ENCODE measurements at regions not wholly inside any gene's neighbourhood (a gene's known extent, or its start where the extent isn't known, plus 50 kb on each side); places are given as distances from the start of the nearest gene placed in this dataset.
"Not testable (repeated sequence)": the region's sequence is repeated elsewhere in the genome, so short reads cannot be mapped to it uniquely, and the experiment has no call there.

DNA sequence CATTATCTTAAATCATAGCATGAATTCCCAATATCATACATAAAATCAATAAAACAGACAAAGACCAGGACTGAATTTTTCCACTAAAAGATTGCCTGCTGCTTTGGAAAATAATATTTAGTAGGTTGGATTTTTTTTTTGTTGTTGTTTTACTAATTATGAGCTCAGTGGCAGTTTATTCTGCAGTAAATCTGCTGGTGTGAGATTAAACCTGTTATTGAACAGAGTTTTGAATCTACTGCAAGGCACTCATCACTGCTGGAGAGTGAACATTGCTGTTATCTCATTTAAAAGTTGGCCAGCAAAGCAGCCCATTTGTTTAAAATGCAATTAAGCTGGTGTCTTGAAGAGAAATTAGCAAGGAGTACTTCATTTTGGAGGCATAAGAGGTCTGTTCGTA is 986.1 kb downstream of the ADGRL2 start:
- no peaks in the 10 kb centered on the region for H3K4me1 ChIP-seq (ENCODE audit: low read depth)

DNA sequence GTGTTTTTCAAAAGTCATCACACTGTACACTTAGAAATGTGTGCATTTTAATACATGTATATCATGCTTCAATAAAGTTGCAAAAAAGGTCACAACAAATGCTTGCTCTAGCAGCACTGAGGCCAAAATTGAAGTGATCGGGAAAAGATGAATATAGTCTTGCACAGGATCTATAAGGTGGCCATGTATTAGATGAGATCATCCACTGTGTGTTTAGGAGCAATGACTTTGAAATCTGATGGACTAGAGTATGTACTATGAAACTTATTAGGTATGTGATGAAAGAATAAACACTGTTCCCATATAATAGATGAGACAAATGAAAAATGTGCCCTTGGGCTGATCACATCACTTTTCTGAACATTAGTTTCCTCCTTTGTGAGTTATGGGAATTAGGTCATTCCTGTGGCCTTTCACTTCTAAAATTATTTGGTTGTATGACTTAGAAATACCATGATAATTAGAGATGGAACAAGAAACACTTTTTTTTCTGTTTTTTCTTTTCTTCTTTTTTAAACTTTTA is 984.6 kb downstream of the ADGRL2 start:
- Histone ChIP-seq H3K36me3 (no peaks in the 10 kb centered on the region), H3K27ac (no peak overlapping the region), H3K27me3 (no peaks in the 10 kb centered on the region), H3K9me3 (ENCODE audit: low read depth) (no peaks in the 10 kb centered on the region), H3K4me3 (no peak overlapping the region), H3K4me1 (ENCODE audit: low read depth) (no peaks in the 10 kb centered on the region)
- TF ChIP-seq, protein P1, sequence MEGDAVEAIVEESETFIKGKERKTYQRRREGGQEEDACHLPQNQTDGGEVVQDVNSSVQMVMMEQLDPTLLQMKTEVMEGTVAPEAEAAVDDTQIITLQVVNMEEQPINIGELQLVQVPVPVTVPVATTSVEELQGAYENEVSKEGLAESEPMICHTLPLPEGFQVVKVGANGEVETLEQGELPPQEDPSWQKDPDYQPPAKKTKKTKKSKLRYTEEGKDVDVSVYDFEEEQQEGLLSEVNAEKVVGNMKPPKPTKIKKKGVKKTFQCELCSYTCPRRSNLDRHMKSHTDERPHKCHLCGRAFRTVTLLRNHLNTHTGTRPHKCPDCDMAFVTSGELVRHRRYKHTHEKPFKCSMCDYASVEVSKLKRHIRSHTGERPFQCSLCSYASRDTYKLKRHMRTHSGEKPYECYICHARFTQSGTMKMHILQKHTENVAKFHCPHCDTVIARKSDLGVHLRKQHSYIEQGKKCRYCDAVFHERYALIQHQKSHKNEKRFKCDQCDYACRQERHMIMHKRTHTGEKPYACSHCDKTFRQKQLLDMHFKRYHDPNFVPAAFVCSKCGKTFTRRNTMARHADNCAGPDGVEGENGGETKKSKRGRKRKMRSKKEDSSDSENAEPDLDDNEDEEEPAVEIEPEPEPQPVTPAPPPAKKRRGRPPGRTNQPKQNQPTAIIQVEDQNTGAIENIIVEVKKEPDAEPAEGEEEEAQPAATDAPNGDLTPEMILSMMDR (IDR thresholded peaks at IDR 0.05; ENCODE audit: low read depth, low read length) = no peak
- DNase-seq (ENCODE audit: low read depth in 1 of 2, low spot score in 1 of 2) = no peak

More for the DNA sequence above, 986.1 kb downstream of the ADGRL2 start:
- Histone ChIP-seq H3K27ac (no peak overlapping the region), H3K36me3 (no peaks in the 10 kb centered on the region), H3K4me3 (no peak overlapping the region), H3K9me3 (ENCODE audit: low read depth) (no peaks in the 10 kb centered on the region), H3K27me3 (no peaks in the 10 kb centered on the region)
- TF ChIP-seq, protein P1 (IDR thresholded peaks at IDR 0.05; ENCODE audit: low read depth, low read length) = no peak
- no peak for DNase-seq (ENCODE audit: low read depth in 1 of 2, low spot score in 1 of 2)

DNA sequence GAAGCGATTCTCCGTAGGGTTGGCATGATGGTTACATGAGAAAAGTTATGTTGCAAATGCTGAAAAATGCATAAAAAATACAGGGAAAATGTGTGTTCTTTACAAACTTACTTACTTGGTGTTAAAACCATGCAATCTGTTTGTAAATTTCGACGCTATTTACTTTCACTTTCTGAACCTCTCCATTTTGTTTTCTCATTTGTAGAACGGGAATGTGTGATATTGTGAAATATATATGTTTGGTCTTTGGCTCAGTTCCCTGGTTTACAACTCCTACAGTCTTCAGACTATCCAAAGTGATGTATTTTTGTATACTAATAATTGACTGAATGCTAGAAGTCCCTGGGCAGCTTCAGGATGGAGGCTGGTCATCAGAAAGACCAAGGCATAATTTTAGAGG is 982.3 kb downstream of the ADGRL2 start:
- Histone ChIP-seq H3K4me3 (no peak overlapping the region), H3K36me3 (no peaks in the 10 kb centered on the region), H3K4me1 (ENCODE audit: low read depth) (no peaks in the 10 kb centered on the region), H3K27ac (no peak overlapping the region), H3K9me3 (ENCODE audit: low read depth) (no peaks in the 10 kb centered on the region), H3K27me3 (no peaks in the 10 kb centered on the region)
- DNase-seq (ENCODE audit: low read depth in 1 of 2, low spot score in 1 of 2) = peak in 1 of 2 donors; percentile 2
- TF ChIP-seq, protein P1 (IDR thresholded peaks at IDR 0.05; ENCODE audit: low read depth, low read length) = no peak

DNA sequence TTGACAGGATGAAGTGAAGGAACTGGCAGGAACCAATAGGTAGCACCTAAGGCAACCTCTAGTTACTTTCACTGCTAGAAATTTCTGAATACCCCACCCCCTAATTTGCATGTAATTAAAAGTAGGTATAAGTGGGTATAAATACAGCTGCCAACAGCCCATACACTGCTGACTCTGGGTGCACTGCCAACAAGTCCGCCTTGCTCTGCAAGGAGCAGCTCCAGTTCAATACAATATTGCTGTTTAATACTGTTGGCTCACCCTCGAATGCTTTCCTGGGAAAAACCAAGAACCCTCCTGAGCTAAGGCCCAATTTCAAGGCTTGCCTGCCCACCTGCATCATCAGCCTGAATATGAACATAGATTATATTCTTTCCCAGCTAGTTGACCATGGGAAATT is 981.9 kb downstream of the ADGRL2 start:
- H3K9me3 ChIP-seq (ENCODE audit: low read depth) = no peaks in the 10 kb centered on the region
- TF ChIP-seq, protein P1 (IDR thresholded peaks at IDR 0.05; ENCODE audit: low read depth, low read length) = no peak
- H3K4me3 ChIP-seq = no peak overlapping the region
- DNase-seq (ENCODE audit: low read depth in 1 of 2, low spot score in 1 of 2) = no peak
- no peaks in the 10 kb centered on the region for H3K4me1 ChIP-seq (ENCODE audit: low read depth)
- no peaks in the 10 kb centered on the region for H3K27me3 ChIP-seq
- no peaks in the 10 kb centered on the region for H3K36me3 ChIP-seq
- no peak overlapping the region for H3K27ac ChIP-seq

DNA sequence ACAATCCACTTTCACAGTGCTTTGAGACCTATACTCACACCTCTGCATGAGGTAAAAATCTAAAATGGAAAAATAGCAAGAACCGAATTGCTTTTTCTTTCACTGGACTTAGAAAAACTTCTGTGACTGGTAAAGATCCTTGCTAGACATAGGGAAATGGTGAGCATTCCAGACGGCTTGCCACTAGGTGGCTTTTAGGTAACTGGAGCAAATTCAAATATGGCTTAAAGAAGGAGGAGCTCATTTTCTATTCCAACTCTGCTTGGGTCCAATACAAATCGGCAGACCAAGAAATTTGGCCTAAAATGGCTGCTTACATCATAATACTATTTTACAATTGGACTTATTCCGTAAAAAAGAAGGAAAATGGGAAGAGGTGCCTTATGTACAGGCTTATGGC is 977.9 kb downstream of the ADGRL2 start:
- TF ChIP-seq, protein P1 (IDR thresholded peaks at IDR 0.05; ENCODE audit: low read depth, low read length) = no peak
- no peak overlapping the region for H3K27ac ChIP-seq
- no peaks in the 10 kb centered on the region for H3K27me3 ChIP-seq
- no peaks in the 10 kb centered on the region for H3K36me3 ChIP-seq
- DNase-seq (ENCODE audit: low read depth in 1 of 2, low spot score in 1 of 2) = peak; percentile 2 to 7
- no peaks in the 10 kb centered on the region for H3K4me1 ChIP-seq (ENCODE audit: low read depth)
- no peaks in the 10 kb centered on the region for H3K9me3 ChIP-seq (ENCODE audit: low read depth)
- no peak overlapping the region for H3K4me3 ChIP-seq

DNA sequence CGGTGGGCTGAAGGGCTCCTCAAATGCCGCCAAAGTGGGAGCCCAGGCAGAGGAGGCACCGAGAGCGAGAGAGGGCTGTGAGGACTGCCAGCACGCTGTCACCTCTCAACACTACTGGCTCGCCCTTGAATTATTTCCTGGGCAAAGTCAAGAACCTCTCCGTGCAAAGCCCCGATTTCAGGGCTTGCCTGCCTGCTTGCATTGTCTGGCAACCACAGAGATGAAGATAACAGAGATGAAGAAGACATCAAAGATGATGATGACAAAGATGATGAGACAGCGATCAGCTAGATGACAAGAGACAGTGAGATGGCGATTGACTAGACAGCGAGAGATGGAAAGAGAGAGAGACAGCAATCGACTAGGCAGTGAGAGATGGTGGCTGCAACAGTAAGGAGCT is 976.5 kb downstream of the ADGRL2 start:
- H3K4me1 ChIP-seq (ENCODE audit: low read depth) = no peaks in the 10 kb centered on the region
- H3K36me3 ChIP-seq = no peaks in the 10 kb centered on the region
- no peak overlapping the region for H3K4me3 ChIP-seq
- no peaks in the 10 kb centered on the region for H3K9me3 ChIP-seq (ENCODE audit: low read depth)
- no peaks in the 10 kb centered on the region for H3K27me3 ChIP-seq
- TF ChIP-seq, protein P1 (IDR thresholded peaks at IDR 0.05; ENCODE audit: low read depth, low read length) = no peak
- no peak overlapping the region for H3K27ac ChIP-seq
- no peak for DNase-seq (ENCODE audit: low read depth in 1 of 2, low spot score in 1 of 2)

DNA sequence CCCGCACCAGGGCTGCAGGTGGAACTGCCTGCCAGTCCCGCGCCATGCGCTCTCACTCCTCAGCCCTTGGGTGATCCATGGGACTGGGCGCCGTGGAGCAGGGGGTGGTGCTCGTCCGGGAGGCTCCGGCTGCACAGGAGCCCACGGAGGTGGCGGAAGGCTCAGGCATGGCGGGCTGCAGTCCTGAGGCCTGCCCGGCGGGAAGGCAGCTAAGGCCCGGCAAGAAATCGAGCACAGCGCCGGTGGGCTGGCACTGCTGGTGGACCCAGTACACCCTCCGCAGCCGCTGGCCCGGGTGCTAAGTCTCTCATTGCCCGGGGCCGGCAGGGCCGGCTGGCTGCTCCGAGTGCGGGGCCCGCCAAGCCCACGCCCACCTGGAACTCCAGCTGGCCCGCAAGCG is 976.0 kb downstream of the ADGRL2 start:
- H3K27me3 ChIP-seq; DNase-seq (ENCODE audit: low read depth in 1 of 2, low spot score in 1 of 2); H3K36me3 ChIP-seq; H3K4me3 ChIP-seq; H3K9me3 ChIP-seq (ENCODE audit: low read depth); H3K27ac ChIP-seq; H3K4me1 ChIP-seq (ENCODE audit: low read depth): not testable (repeated sequence)
